ENCODE measurements at regions not wholly inside any gene's neighbourhood (a gene's known extent, or its start where the extent isn't known, plus 50 kb on each side); places are given as distances from the start of the nearest gene placed in this dataset.

- no peak for DNase-seq (ENCODE audit: low spot score)
- Histone ChIP-seq H3K9me3 (ENCODE audit: low read length) (no peaks in the 10 kb centered on the region), H4K20me1 (ENCODE audit: insufficient read depth, low read length) (no peaks in the 10 kb centered on the region), H3K27ac (ENCODE audit: extremely low read length, insufficient read depth, low read length) (no peak overlapping the region), H3K27me3 (ENCODE audit: control insufficient read depth in 1 of 2, insufficient read depth in 2 of 2, low read length in 2 of 2) (no peaks in the 10 kb centered on the region), H3K4me2 (ENCODE audit: low read depth, low read length) (no peak overlapping the region), H3K4me1 (ENCODE audit: insufficient read depth, low read length) (no peaks in the 10 kb centered on the region), H2AFZ (ENCODE audit: low read length) (no peak overlapping the region), H3K36me3 (replicated peaks in 1 of 2; ENCODE audit: control insufficient read depth in 1 of 2, insufficient read depth in 2 of 2, low read length in 2 of 2) (no peaks in the 10 kb centered on the region), H3K9ac (ENCODE audit: insufficient read depth, low read depth, low read length) (no peak overlapping the region), H3K4me3 (replicated peaks in 1 of 3; ENCODE audit: insufficient read depth in 1 of 3, low read depth in 2 of 3, low read length in 3 of 3) (no peak overlapping the region), H3K79me2 (ENCODE audit: insufficient read depth, low read length) (no peaks in the 10 kb centered on the region)
- BruUV-seq (replicated peaks) = no TSS peak
- ATAC-seq = no peak
- intact Hi-C loops (cut with micrococcal nuclease; ENCODE audit: unreplicated experiment) (no loop called here), in situ Hi-C loops (cut with HindIII; ENCODE audit: extremely low pct_ligation_motif_present, low pct_unique_long_range_greater_than_20kb) (no loop called here)
- 0% methylated on average over 3 of the region's 3 CpGs for WGBS (ENCODE audit: low lambda C conversion rate)
- POLR2A ChIA-PET = no interaction called here
- no peak for FAIRE-seq
- CTCF ChIA-PET (ENCODE audit: low intra/inter-chr PET ratio, low total read pairs) = no interaction called here
- TF ChIP-seq ZFP62 (CRISPR knock-in tag; IDR thresholded peaks at IDR 0.05) (no peak), SAP130 (CRISPR knock-in tag; IDR thresholded peaks at IDR 0.05; ENCODE audit: low read depth) (no peak), SMARCE1 (IDR thresholded peaks at IDR 0.05; ENCODE audit: borderline replicate concordance) (no peak), REXO4 (CRISPR knock-in tag; IDR thresholded peaks at IDR 0.05; ENCODE audit: borderline replicate concordance) (no peak), MAFK (conservative IDR thresholded peaks at IDR 0.05 in 1 of 2, IDR thresholded peaks at IDR 0.05 in 1 of 2; ENCODE audit: low read length in 2 of 2) (peak; percentile 72 to 83), SYNCRIP (IDR thresholded peaks at IDR 0.05; ENCODE audit: insufficient read depth, low read depth, low read length) (no peak), MAFF (IDR thresholded peaks at IDR 0.05; ENCODE audit: low read depth, low read length) (peak; percentile 75)
- TF ChIP-seq, protein P1, sequence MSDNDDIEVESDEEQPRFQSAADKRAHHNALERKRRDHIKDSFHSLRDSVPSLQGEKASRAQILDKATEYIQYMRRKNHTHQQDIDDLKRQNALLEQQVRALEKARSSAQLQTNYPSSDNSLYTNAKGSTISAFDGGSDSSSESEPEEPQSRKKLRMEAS (IDR thresholded peaks at IDR 0.05) = no peak
Observed at GRCh38 chr6:74650668-74651067, 555.2 kb downstream of the COL12A1 start.

DNA sequence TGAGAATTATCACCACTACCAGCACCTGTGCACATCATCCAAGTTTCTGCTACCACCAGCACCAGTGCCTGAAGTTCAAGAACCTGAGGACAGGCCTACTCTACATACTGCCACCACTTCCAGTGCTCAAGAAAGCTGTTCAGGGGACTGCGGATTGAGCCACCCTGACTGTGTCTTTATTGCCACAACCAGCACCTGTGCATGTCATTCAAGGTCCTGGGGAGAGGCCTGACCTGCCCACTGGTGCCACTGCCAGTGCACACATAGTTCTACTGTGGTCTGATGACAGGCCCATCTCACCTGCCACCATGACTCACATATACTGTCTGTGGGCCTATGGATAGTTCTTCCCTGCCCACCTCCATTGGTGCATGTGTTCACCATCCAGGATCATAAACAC lies 559.4 kb downstream of the COL12A1 start:
- no TSS peak for BruUV-seq (replicated peaks)
- no peak overlapping the region for H3K27ac ChIP-seq (ENCODE audit: extremely low read length, insufficient read depth, low read length)
- CTCF ChIA-PET (ENCODE audit: low intra/inter-chr PET ratio, low total read pairs) = no interaction called here
- no peaks in the 10 kb centered on the region for H3K36me3 ChIP-seq (replicated peaks in 1 of 2; ENCODE audit: control insufficient read depth in 1 of 2, insufficient read depth in 2 of 2, low read length in 2 of 2)
- H3K79me2 ChIP-seq (ENCODE audit: insufficient read depth, low read length) = no peaks in the 10 kb centered on the region
- intact Hi-C loops (cut with micrococcal nuclease; ENCODE audit: unreplicated experiment) = no loop called here
- DNase-seq (ENCODE audit: low spot score) (no peak), FAIRE-seq (no peak), ATAC-seq (no peak)
- no peaks in the 10 kb centered on the region for H3K27me3 ChIP-seq (ENCODE audit: control insufficient read depth in 1 of 2, insufficient read depth in 2 of 2, low read length in 2 of 2)
- POLR2A ChIA-PET = no interaction called here
- H2AFZ ChIP-seq (ENCODE audit: low read length) = no peak overlapping the region
- in situ Hi-C loops (cut with HindIII; ENCODE audit: extremely low pct_ligation_motif_present, low pct_unique_long_range_greater_than_20kb) = no loop called here
- H3K9me3 ChIP-seq (ENCODE audit: low read length) = no peaks in the 10 kb centered on the region
- no peak overlapping the region for H3K9ac ChIP-seq (ENCODE audit: insufficient read depth, low read depth, low read length)
- no CpG with 5 or more reads among the region's 1 CpG for WGBS (ENCODE audit: low lambda C conversion rate)
- H3K4me2 ChIP-seq (ENCODE audit: low read depth, low read length) = no peak overlapping the region
- H3K4me1 ChIP-seq (ENCODE audit: insufficient read depth, low read length) = no peaks in the 10 kb centered on the region
- H3K4me3 ChIP-seq (replicated peaks in 1 of 3; ENCODE audit: insufficient read depth in 1 of 3, low read depth in 2 of 3, low read length in 3 of 3) = no peak overlapping the region
- H4K20me1 ChIP-seq (ENCODE audit: insufficient read depth, low read length) = no peaks in the 10 kb centered on the region
- TF ChIP-seq SNAI1 (CRISPR knock-in tag; IDR thresholded peaks at IDR 0.05; ENCODE audit: borderline replicate concordance) (no peak), ZNF850 (CRISPR knock-in tag; conservative IDR thresholded peaks at IDR 0.05) (no peak), ZNF414 (CRISPR knock-in tag; IDR thresholded peaks at IDR 0.05) (no peak), ZBTB46 (CRISPR knock-in tag; IDR thresholded peaks at IDR 0.05; ENCODE audit: borderline replicate concordance) (no peak), THRA (CRISPR knock-in tag; IDR thresholded peaks at IDR 0.05; ENCODE audit: borderline replicate concordance) (no peak), ZNF496 (CRISPR knock-in tag; IDR thresholded peaks at IDR 0.05; ENCODE audit: insufficient replicate concordance) (no peak), TIGD3 (CRISPR knock-in tag; IDR thresholded peaks at IDR 0.05; ENCODE audit: borderline replicate concordance) (no peak)

All from HepG2 (cell line).